SU-DHL-6 (cell line): ENCODE measurements at regions not wholly inside any gene's neighbourhood (a gene's known extent, or its start where the extent isn't known, plus 50 kb on each side); places are given as distances from the start of the nearest gene placed in this dataset.

Experiments used
- H2AFZ ChIP-seq: fragments of 200-600 bp; sonication (generic); 2 replicates; pipeline ENCODE4 v1.6.1; 2014; ENCODE audit warnings: low read depth, mild to moderate bottlenecking, moderate library complexity, mixed read lengths, antibody characterized with exemption, low read length; ENCODE audit not compliant: severe bottlenecking
- H3F3A ChIP-seq: fragments of 200-600 bp; shearing (Covaris generic); 2 replicates; pipeline ENCODE4 v1.6.0; 2016; ENCODE audit warnings: antibody characterized with exemption, mild to moderate bottlenecking; ENCODE audit not compliant: insufficient read depth
- H3K27ac ChIP-seq: fragments of 200-600 bp; sonication (generic); 2 replicates; pipeline ENCODE4 v1.5.1; 2016; ENCODE audit warnings: low read depth, mild to moderate bottlenecking, low read length, moderate library complexity, mixed read lengths
- H3K27me3 ChIP-seq: fragments of 200-600 bp; sonication (generic), shearing (Covaris generic); 2 replicates; pipeline ENCODE4 v1.6.0; 2014; ENCODE audit warnings: mild to moderate bottlenecking, low read length
- H3K36me3 ChIP-seq: fragments of 200-600 bp; sonication (generic); 2 replicates; pipeline ENCODE4 v1.6.1; 2014; ENCODE audit warnings: mild to moderate bottlenecking, low read length, mixed read lengths
- H3K4me2 ChIP-seq: fragments of 300-600, 200-600 bp; shearing (Covaris generic), sonication (generic); 2 replicates; pipeline ENCODE4 v1.6.0; 2014; ENCODE audit warnings: low read length, low read depth, mild to moderate bottlenecking; ENCODE audit not compliant: poor library complexity, severe bottlenecking
- H3K4me3 ChIP-seq: fragments of 200-600 bp; sonication (generic); 2 replicates; pipeline ENCODE4 v1.5.1; 2014; ENCODE audit warnings: antibody characterized with exemption, low read length, mild to moderate bottlenecking, mixed read lengths; ENCODE audit not compliant: insufficient read depth, poor library complexity, severe bottlenecking
- H3K79me2 ChIP-seq: fragments of 200-600 bp; sonication (generic); 2 replicates; pipeline ENCODE4 v1.6.1; 2014; ENCODE audit warnings: mild to moderate bottlenecking, low read length, moderate library complexity; ENCODE audit not compliant: insufficient read depth
- H3K9ac ChIP-seq: fragments of 200-600 bp; sonication (generic); 2 replicates; pipeline ENCODE4 v1.7.0; 2014; ENCODE audit warnings: mild to moderate bottlenecking, low read length
- H3K9me2 ChIP-seq: fragments of 200-600 bp; sonication (generic); replicated peaks from 2 replicates; pipeline ENCODE4 v1.6.1; 2014; ENCODE audit warnings: low read length; ENCODE audit not compliant: insufficient read depth
- H3K9me3 ChIP-seq: fragments of 200-600 bp; sonication (generic); 2 replicates; pipeline ENCODE4 v1.6.1; 2014; ENCODE audit warnings: low read length, mixed read lengths; ENCODE audit not compliant: insufficient read depth
- H4K20me1 ChIP-seq: fragments of 200-600 bp; sonication (generic); 2 replicates; pipeline ENCODE4 v1.6.1; 2014; ENCODE audit warnings: low read depth, mild to moderate bottlenecking, antibody characterized with exemption, low read length, moderate library complexity, mixed read lengths
- EZH2phosphoT487 ChIP-seq: fragments of 200-600 bp; sonication (generic), shearing (Covaris generic); conservative IDR thresholded peaks from 2 replicates; pipeline ENCODE4 v1.6.1; 2018; ENCODE audit warnings: mild to moderate bottlenecking, antibody characterized with exemption, low read length, moderate library complexity, mixed read lengths
- TF ChIP-seq, protein P1 (sequence below): fragments of 200-600 bp; sonication (generic); IDR thresholded peaks from one replicate; pipeline ENCODE4 v1.5.1; 2017; ENCODE audit warnings: antibody characterized with exemption, mild to moderate bottlenecking, low read length, moderate library complexity; ENCODE audit not compliant: insufficient read depth, poor library complexity, severe bottlenecking

DNA sequence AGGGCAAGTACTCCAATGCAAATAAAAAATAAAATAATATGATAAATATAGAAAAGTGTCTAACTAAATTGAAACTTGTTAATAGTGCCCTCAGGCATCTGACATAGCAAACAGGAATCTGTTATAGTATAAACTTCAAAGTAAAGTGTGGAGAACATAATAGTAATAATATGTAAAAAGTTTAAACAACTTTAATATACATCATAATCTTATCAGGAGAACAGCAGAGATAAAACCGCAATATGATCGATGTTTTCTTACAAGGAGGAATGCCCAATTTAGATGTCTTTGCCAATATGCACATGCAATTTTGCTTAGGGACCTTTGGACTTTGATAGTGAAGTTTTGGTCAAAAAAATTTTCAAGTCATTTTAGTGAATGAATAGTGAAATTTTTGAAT is 514.8 kb upstream of the IMPG1 start:
- Histone ChIP-seq H3K79me2 (no peaks in the 10 kb centered on the region), H3K27me3 (no peaks in the 10 kb centered on the region), H3K27ac (no peak overlapping the region), H3K36me3 (no peaks in the 10 kb centered on the region), H3K9me3 (no peaks in the 10 kb centered on the region), H3K9ac (no peak overlapping the region), H3F3A (no peaks in the 10 kb centered on the region), H3K9me2 (no peaks in the 10 kb centered on the region), H3K4me3 (no peak overlapping the region), H4K20me1 (no peaks in the 10 kb centered on the region; the same call in 1 of the 2 replicates), H2AFZ (no peak overlapping the region), H3K4me2 (no peak overlapping the region)
- TF ChIP-seq, protein P1, sequence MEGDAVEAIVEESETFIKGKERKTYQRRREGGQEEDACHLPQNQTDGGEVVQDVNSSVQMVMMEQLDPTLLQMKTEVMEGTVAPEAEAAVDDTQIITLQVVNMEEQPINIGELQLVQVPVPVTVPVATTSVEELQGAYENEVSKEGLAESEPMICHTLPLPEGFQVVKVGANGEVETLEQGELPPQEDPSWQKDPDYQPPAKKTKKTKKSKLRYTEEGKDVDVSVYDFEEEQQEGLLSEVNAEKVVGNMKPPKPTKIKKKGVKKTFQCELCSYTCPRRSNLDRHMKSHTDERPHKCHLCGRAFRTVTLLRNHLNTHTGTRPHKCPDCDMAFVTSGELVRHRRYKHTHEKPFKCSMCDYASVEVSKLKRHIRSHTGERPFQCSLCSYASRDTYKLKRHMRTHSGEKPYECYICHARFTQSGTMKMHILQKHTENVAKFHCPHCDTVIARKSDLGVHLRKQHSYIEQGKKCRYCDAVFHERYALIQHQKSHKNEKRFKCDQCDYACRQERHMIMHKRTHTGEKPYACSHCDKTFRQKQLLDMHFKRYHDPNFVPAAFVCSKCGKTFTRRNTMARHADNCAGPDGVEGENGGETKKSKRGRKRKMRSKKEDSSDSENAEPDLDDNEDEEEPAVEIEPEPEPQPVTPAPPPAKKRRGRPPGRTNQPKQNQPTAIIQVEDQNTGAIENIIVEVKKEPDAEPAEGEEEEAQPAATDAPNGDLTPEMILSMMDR: no peak
- no peak for TF ChIP-seq EZH2phosphoT487

DNA sequence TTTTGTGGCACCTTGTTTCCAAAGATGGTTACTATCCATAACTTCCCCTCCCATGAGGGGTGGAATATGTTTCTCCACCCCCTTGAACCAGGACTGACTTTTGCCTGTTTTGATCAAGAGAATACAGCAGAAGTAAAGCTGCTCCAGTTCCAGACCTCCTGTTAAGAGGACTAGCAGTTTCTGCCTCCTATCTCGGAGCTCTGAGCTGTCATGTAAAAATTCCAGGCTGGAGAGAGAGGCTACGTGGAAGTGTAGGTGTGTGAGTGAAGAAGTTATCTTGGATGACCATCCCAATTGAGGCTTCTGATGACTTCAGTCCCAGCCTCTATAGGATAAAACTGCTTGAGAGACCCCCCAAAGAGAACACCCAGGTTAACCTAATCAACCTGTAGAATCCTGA is 511.7 kb upstream of the IMPG1 start:
- H3K9ac ChIP-seq: no peak overlapping the region
- no peaks in the 10 kb centered on the region for H3F3A ChIP-seq
- no peaks in the 10 kb centered on the region for H3K9me2 ChIP-seq
- H4K20me1 ChIP-seq: no peaks in the 10 kb centered on the region
- no peak overlapping the region for H3K27ac ChIP-seq
- H3K79me2 ChIP-seq: no peaks in the 10 kb centered on the region
- H3K36me3 ChIP-seq: no peaks in the 10 kb centered on the region
- H3K4me2 ChIP-seq: no peak overlapping the region
- TF ChIP-seq, protein P1: no peak
- no peak for TF ChIP-seq EZH2phosphoT487
- no peaks in the 10 kb centered on the region for H3K9me3 ChIP-seq
- H3K27me3 ChIP-seq: no peaks in the 10 kb centered on the region
- H2AFZ ChIP-seq: no peak overlapping the region
- no peak overlapping the region for H3K4me3 ChIP-seq

DNA sequence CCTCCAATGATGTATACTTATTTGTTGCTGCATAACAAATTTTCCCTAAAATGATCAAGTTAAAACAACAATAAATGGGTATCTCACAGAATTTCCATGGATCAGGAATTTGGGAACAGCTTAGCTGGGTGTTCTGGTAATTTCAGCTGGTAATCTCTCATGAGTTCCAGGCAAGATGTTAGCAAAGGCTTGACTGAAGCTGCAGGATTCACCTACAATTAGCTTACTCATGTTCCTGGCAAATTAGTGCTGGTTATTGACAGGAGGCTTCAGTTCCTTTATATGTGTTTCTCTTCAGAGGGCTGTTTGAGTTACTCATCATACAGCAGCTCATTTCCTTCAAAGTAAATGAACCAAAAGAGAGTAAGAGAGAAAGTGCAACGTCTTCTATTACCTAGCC is 506.3 kb upstream of the IMPG1 start:
- no peak overlapping the region for H3K9ac ChIP-seq
- H3K4me2 ChIP-seq: no peak overlapping the region
- TF ChIP-seq, protein P1: no peak
- no peak for TF ChIP-seq EZH2phosphoT487
- no peaks in the 10 kb centered on the region for H3K79me2 ChIP-seq
- no peaks in the 10 kb centered on the region for H3K36me3 ChIP-seq
- no peaks in the 10 kb centered on the region for H3K9me2 ChIP-seq
- no peaks in the 10 kb centered on the region for H3K9me3 ChIP-seq
- no peaks in the 10 kb centered on the region for H3F3A ChIP-seq
- no peak overlapping the region for H3K4me3 ChIP-seq
- no peaks in the 10 kb centered on the region for H4K20me1 ChIP-seq
- H3K27me3 ChIP-seq: no peaks in the 10 kb centered on the region
- no peak overlapping the region for H2AFZ ChIP-seq
- H3K27ac ChIP-seq: no peak overlapping the region
